Stimulated activated CD8-positive, alpha-beta memory T cell treated with anti-CD3 and anti-CD28 coated beads, Interleukin-15, amount 100 ng/mL, for 48 hours (primary cell): ENCODE measurements at regions not wholly inside any gene's neighbourhood (a gene's known extent, or its start where the extent isn't known, plus 50 kb on each side); places are given as distances from the start of the nearest gene placed in this dataset.
"Not testable (repeated sequence)": the region's sequence is repeated elsewhere in the genome, so short reads cannot be mapped to it uniquely, and the experiment has no call there.

Source experiments
- DNase-seq, 2 donors: peaks; one replicate each; pipeline ENCODE4 v3.0.0-alpha.2; 2020; ENCODE audit warnings: low read depth in 2 of 2

DNA sequence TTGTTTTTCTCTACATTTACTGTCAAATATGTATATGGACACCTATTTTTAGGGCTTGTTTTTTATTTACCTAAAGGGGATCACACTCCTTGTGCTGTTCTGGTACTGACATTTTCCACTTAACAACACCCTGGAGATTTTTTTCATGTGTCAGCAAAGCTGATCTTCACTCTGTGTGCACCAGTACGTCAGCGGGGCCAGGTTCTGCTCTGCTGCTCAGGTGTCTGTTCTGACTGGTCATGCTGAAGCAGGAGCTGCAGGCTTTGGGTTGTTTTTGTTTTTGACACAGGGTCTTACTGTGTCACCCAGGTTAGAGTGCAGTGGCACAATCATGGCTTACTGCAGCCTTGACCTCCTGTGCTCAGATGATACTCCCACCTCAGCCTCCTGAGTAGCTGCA is 81.9 kb upstream of the CCND2 start:
- no peak for DNase-seq

DNA sequence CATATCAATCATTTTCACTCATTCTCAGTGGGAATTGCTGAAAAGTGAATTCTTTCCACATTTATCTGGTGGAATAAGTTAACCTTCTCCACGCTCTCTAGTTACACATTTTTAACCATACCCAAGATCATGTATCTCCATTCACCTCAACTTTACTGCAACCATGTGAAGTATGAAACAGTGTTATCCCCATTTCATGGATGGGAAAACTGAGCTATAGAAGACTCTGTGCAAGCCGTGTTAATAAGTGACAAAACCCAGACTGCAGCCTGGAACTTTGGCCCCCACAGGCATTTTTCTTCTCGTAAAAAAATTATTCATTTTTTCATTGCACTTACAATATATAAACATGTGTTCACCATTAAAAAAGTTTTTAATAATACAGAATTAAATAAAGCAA is 82.4 kb upstream of the CCND2 start:
- no peak for DNase-seq

GRCh38 chr12:4190366-4191063 is 83.0 kb upstream of the CCND2 start:
- DNase-seq = no peak

DNA sequence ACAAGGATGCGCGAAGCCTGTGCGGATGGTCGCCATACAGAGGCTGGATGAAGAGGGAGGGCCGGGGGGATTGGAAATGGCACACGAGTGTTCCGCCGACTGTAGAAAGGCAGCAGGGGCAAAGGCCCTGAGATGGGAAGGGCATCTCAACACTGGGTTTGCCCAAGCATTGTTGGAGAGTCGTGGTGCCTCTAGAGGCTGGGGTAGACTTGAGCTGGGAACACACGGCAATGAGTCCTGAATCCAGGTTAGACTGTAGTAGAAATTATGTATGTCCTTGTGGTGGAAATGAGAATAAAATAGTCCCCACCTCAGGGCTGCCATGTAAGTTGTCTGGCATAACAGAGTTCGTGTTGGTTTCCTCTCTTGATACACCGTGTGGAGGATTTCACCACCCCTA is 83.8 kb upstream of the CCND2 start:
- DNase-seq = no peak

GRCh38 chr12:4187916-4188315 is 85.6 kb upstream of the CCND2 start:
- no peak for DNase-seq

GRCh38 chr12:4187315-4187714 is 86.2 kb upstream of the CCND2 start:
- DNase-seq = not testable (repeated sequence)

GRCh38 chr12:4178424-4179170 is 95.0 kb upstream of the CCND2 start:
- no peak for DNase-seq

DNA sequence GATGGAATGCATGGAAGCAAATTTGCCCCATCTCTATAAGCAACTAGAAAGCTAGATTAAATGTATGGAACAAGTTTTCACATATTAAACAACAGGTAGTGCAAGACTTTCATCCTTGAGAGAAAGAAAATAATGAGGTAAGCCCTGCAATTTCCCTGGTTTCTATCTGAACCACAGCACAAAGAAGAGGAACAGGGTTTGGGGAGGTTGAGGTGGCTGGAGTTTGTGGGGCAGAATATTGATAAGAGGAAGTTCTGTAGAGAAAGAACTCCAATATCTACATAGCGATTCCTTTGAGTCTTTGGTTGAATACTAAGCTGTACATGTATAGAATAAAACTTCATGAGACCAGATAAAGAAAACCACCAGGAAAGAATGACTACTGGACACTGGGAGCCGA is 96.3 kb upstream of the CCND2 start:
- no peak for DNase-seq

- no peak for DNase-seq
These were observed 97.4 kb upstream of the CCND2 start for GRCh38 chr12:4176168-4176567.

- no peak for DNase-seq
These were observed 99.1 kb upstream of the CCND2 start for GRCh38 chr12:4174417-4174816.

DNA sequence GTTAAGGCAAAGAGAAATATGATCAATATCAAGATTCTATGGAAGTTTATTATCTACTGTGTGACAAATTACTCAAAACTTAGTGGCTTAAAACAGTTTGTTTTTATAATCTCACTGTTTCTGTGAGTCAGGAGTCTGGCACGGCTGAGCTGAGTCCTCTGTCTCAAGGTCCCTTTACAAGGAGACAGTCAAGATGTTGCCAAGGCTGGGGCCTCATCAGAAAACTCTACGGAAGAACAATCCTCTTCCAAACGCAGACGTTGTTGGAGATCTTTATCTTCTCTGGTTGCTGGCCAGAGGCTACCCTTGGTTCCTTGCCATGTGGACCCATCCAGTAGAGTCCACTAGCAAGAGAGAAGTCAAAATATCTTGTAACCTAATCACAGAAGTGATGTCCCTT is 100.6 kb upstream of the CCND2 start:
- no peak for DNase-seq

DNA sequence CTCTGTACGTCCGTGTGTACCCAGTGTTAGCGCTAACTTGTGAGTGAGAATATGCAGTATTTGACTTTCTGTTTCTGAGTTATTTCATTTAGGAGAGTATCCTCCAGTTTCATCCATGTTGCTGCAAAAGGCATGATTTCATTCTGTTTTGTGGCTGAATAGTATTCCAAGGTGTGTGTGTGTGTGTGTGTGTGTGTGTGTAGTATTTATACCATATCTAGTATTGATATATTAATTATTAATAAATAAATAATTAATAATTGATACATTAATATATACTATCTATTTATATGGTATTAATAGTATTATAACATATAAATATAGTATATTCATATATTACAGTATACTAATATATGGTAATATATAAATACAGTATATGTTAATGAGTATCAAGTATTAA is 101.8 kb upstream of the CCND2 start:
- DNase-seq = no peak

GRCh38 chr12:4169959-4170358 is 103.6 kb upstream of the CCND2 start:
- no peak for DNase-seq

DNA sequence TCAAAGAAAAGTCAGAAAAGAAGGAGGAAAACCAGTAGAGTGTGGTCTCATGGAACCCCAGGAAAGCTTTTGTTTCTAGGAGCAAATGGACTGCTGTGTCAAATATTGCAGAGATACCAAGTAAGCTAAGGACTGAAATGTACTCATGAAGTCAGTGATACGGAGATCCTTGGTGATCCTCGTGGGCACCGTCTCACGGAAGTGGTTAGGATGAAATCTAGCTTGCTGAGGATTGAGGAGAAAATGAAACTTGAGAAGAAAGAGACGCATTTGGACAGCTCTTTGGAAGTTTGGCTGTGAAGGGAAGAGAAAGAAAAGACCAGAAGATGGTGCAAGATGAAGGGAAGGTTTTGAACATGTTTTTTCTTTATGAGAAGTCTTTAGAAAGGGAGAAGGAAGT is 104.0 kb upstream of the CCND2 start:
- DNase-seq = no peak

- DNase-seq = no peak
These were observed 105.5 kb upstream of the CCND2 start for GRCh38 chr12:4168036-4168435.

- peak; percentile 44 to 49 for DNase-seq
These were observed 108.7 kb upstream of the CCND2 start for GRCh38 chr12:4164559-4165558.

DNA sequence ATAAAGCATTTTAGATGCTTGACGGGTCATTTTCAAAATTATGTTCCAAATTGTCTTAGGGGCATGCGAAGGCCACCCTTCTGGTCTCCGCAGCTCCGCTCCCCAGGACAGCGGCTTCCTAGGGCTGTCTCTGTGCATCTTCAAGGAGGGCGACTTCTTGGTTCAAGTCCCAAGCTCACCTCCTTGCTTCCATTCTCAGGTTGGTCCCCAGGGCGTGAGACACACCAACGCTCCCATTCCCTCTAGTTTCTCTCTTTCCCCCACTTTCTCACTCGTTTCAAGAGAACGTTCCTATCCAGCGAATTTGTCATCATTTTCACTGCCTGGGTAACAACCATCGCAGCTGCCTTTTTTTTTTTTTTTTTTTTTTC is 109.4 kb upstream of the CCND2 start:
- DNase-seq = no peak

- no peak for DNase-seq
These were observed 111.8 kb upstream of the CCND2 start for GRCh38 chr12:4161718-4162117.

- no peak for DNase-seq
These were observed 113.1 kb upstream of the CCND2 start for GRCh38 chr12:4160314-4161040.

DNA sequence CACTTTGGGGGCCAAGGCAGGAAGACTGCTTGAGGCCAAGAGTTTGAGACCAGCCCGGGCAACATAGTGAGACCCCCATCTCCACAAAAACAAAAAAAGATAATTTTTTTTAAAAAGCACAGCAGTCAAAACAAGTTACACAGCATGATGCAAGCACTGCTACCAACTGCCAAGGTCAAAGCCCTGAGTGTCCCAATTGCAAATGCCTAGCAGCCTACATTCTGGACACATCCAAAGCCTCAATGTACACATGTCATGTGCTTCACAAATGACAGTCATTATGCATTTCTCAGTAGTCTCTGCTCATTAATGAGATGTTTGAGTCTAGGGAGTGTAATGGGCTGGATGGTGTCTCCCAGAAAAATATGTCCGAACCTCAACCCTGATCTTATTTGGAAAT is 113.7 kb upstream of the CCND2 start:
- DNase-seq = no peak

GRCh38 chr12:4158306-4158705 is 115.3 kb upstream of the CCND2 start:
- DNase-seq = no peak

DNA sequence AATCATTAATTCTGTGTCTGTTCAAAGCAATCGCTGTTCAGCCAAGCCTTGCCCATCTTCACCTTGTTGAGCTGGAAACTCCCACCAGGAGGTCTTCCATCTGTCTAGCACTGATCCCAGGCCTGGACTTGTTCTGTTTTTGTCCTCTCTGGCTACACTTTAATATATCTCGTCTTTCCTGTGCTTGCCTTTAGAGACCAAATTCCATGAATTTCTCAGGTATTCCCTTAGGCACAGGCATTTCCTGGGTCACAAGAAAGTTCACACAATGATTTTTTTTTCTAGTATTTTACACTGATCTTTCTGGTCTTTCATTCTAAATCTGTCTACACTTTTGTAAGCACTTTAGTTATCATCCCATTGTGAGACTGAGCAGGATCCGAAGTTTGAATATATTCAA is 116.4 kb upstream of the CCND2 start:
- no peak for DNase-seq
